GM23338 (cell line): ENCODE measurements at regions not wholly inside any gene's neighbourhood (a gene's known extent, or its start where the extent isn't known, plus 50 kb on each side); places are given as distances from the start of the nearest gene placed in this dataset.
"Not testable (repeated sequence)": the region's sequence is repeated elsewhere in the genome, so short reads cannot be mapped to it uniquely, and the experiment has no call there.

Experiments
- ATAC-seq: fragments of 200-7000 bp; cut with Tn5 transposase; 3 replicates; pipeline ENCODE4 v1.9.1; 2020
- DNase-seq: peaks from one replicate; pipeline ENCODE4 v3.0.0-alpha.2; 2015; ENCODE audit warnings: low spot score
- H2AFZ ChIP-seq: fragments of 200-600 bp; sonication (generic); 2 replicates; pipeline ENCODE4 v1.8.0; 2016; ENCODE audit warnings: antibody characterized with exemption, mild to moderate bottlenecking, moderate library complexity
- H3F3A ChIP-seq: fragments of 200-600 bp; sonication (generic); replicated peaks from 2 replicates; pipeline ENCODE4 v1.8.0; 2017; ENCODE audit warnings: antibody characterized with exemption, mixed run types, low read depth
- H3K27ac ChIP-seq: fragments of 200-600 bp; sonication (generic); 2 replicates; pipeline ENCODE4 v1.6.1; 2016; ENCODE audit warnings: low read depth
- H3K27me3 ChIP-seq: fragments of 200-600 bp; sonication (generic); 2 replicates; pipeline ENCODE4 v1.8.0; 2016; ENCODE audit warnings: mild to moderate bottlenecking, mixed run types, moderate library complexity; ENCODE audit not compliant: insufficient read depth
- H3K36me3 ChIP-seq: fragments of 200-600 bp; sonication (generic); 2 replicates; pipeline ENCODE4 v1.8.0; 2016; ENCODE audit warnings: mild to moderate bottlenecking; ENCODE audit not compliant: insufficient read depth
- H3K4me1 ChIP-seq: fragments of 200-600 bp; sonication (generic); 2 replicates; pipeline ENCODE4 v1.8.0; 2016; ENCODE audit warnings: mild to moderate bottlenecking, moderate library complexity; ENCODE audit not compliant: insufficient read depth
- H3K4me2 ChIP-seq: fragments of 200-600 bp; sonication (generic); 2 replicates; pipeline ENCODE4 v1.7.1; 2017; ENCODE audit warnings: mixed run types
- H3K4me3 ChIP-seq: fragments of 200-600 bp; sonication (generic); 2 replicates; pipeline ENCODE4 v1.6.1; 2016; ENCODE audit warnings: mixed run types
- H3K79me2 ChIP-seq: fragments of 200-600 bp; sonication (generic); replicated peaks from 2 replicates; pipeline ENCODE4 v1.8.0; 2017; ENCODE audit warnings: mild to moderate bottlenecking; ENCODE audit not compliant: insufficient read depth
- H3K9me2 ChIP-seq: fragments of 200-600 bp; sonication (generic); 2 replicates; pipeline ENCODE4 v1.8.0; 2017; ENCODE audit not compliant: insufficient read depth
- H4K20me1 ChIP-seq: fragments of 200-600 bp; sonication (generic); replicated peaks from 2 replicates; pipeline ENCODE4 v1.8.0; 2017; ENCODE audit warnings: mild to moderate bottlenecking; ENCODE audit not compliant: insufficient read depth
- H3K27ac Mint-ChIP-seq: 2 replicates; pipeline ENCODE4 v1.8.0; 2020; ENCODE audit warnings: inconsistent platforms, mild to moderate bottlenecking, moderate library complexity, mixed read lengths
- H3K27me3 Mint-ChIP-seq: 3 replicates; pipeline ENCODE4 v1.8.0; 2022; ENCODE audit warnings: low read depth, mild to moderate bottlenecking, moderate library complexity, mixed read lengths, inconsistent platforms; ENCODE audit not compliant: insufficient read depth, poor library complexity
- H3K36me3 Mint-ChIP-seq: 3 replicates; pipeline ENCODE4 v1.8.0; 2021; ENCODE audit warnings: low read depth, mild to moderate bottlenecking, inconsistent platforms, moderate library complexity, mixed read lengths
- H3K4me1 Mint-ChIP-seq: 3 replicates; pipeline ENCODE4 v1.8.0; 2020; ENCODE audit warnings: mild to moderate bottlenecking, inconsistent platforms, mixed read lengths
- H3K4me3 Mint-ChIP-seq: 3 replicates; pipeline ENCODE4 v1.8.0; 2021; ENCODE audit warnings: moderate library complexity, mild to moderate bottlenecking, inconsistent platforms, mixed read lengths
- H3K9me3 Mint-ChIP-seq: 3 replicates; pipeline ENCODE4 v1.8.0; 2020; ENCODE audit warnings: moderate library complexity, mild to moderate bottlenecking, inconsistent platforms, mixed read lengths
- CREB1 ChIP-seq: fragments of 250-450 bp; sonication (Bioruptor Pico); IDR thresholded peaks from 2 replicates; pipeline ENCODE4 v1.5.0; 2020; ENCODE audit warnings: low read depth, mild to moderate bottlenecking, moderate library complexity
- EZH2phosphoT487 ChIP-seq: fragments of 200-600 bp; sonication (generic); IDR thresholded peaks from one replicate; pipeline ENCODE4 v1.8.1; 2018; ENCODE audit warnings: antibody characterized with exemption; ENCODE audit not compliant: unreplicated experiment
- STAT1 ChIP-seq: IDR thresholded peaks from one replicate; pipeline ENCODE4 v1.6.1; 2016; ENCODE audit warnings: antibody characterized with exemption; ENCODE audit not compliant: unreplicated experiment
- ZNF114 ChIP-seq: fragments of 250-450 bp; sonication (Bioruptor Pico); IDR thresholded peaks from 2 replicates; pipeline ENCODE4 v1.5.0; 2020; ENCODE audit warnings: mild to moderate bottlenecking, moderate library complexity
- ZNF331 ChIP-seq: fragments of 250-450 bp; sonication (Bioruptor Pico); IDR thresholded peaks from 2 replicates; pipeline ENCODE4 v1.5.0; 2020; ENCODE audit warnings: low read depth, mild to moderate bottlenecking, moderate library complexity
- TF ChIP-seq, protein P1 (sequence below): IDR thresholded peaks from 2 replicates; pipeline ENCODE4 v1.6.1; 2016; ENCODE audit warnings: antibody characterized with exemption
- TF ChIP-seq, protein P2 (sequence below), 2 experiments: fragments of 200-600 bp in 1 of 2; sonication (generic) in 1 of 2; conservative IDR thresholded peaks; 2 replicates each; pipeline versions ENCODE4 v1.5.1 to v1.6.1; 2016 to 2017; ENCODE audit warnings: antibody characterized with exemption in 2 of 2, low read depth in 2 of 2, mild to moderate bottlenecking in 2 of 2, moderate library complexity in 1 of 2
- TF ChIP-seq, protein P3 (sequence below): IDR thresholded peaks from one replicate; pipeline ENCODE4 v1.6.1; 2018; ENCODE audit warnings: antibody characterized with exemption; ENCODE audit not compliant: unreplicated experiment

DNA sequence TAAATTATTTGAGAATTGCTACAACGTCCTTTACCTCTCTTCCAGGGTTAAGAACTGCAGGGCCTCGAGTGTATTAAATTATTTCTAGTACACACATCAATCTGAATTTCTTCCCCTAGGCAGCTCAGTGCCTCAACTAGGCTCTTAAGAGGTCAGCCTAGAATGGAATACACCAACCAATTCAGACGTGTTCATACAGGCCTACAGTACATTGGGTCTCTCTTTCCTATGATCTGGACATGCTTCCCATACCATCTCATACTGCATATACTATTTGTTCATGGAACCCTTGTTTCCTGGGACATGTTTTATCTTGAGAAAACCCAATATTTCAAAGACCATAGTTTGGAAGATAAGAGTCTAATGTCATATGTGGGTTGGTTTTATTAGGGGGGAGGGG, 434.1 kb upstream of the WWC1 start:
- Histone ChIP-seq H3K27ac (no peak overlapping the region), H2AFZ (no peak overlapping the region), H4K20me1 (no peaks in the 10 kb centered on the region), H3K79me2 (no peaks in the 10 kb centered on the region), H3F3A (no peaks in the 10 kb centered on the region), H3K27me3 (no peaks in the 10 kb centered on the region), H3K4me3 (no peak overlapping the region), H3K4me2 (no peak overlapping the region), H3K36me3 (no peaks in the 10 kb centered on the region), H3K9me2 (no peaks in the 10 kb centered on the region), H3K4me1 (no peaks in the 10 kb centered on the region)
- ATAC-seq, result no peak
- no peak for DNase-seq
- Mint-ChIP-seq H3K4me3 (no peak overlapping the region), H3K27ac (no peak overlapping the region), H3K9me3 (peaks cover 12% of the 10 kb centered on the region), H3K27me3 (no peaks in the 10 kb centered on the region), H3K36me3 (peaks cover 11% of the 10 kb centered on the region), H3K4me1 (no peaks in the 10 kb centered on the region; the same call in 2 of the 3 replicates)
- TF ChIP-seq ZNF114 (CRISPR knock-in tag) (no peak), EZH2phosphoT487 (no peak), CREB1 (CRISPR knock-in tag) (no peak), ZNF331 (CRISPR knock-in tag) (no peak), STAT1 (no peak)
- TF ChIP-seq, protein P1, sequence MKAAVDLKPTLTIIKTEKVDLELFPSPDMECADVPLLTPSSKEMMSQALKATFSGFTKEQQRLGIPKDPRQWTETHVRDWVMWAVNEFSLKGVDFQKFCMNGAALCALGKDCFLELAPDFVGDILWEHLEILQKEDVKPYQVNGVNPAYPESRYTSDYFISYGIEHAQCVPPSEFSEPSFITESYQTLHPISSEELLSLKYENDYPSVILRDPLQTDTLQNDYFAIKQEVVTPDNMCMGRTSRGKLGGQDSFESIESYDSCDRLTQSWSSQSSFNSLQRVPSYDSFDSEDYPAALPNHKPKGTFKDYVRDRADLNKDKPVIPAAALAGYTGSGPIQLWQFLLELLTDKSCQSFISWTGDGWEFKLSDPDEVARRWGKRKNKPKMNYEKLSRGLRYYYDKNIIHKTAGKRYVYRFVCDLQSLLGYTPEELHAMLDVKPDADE, result no peak
- TF ChIP-seq, protein P2, sequence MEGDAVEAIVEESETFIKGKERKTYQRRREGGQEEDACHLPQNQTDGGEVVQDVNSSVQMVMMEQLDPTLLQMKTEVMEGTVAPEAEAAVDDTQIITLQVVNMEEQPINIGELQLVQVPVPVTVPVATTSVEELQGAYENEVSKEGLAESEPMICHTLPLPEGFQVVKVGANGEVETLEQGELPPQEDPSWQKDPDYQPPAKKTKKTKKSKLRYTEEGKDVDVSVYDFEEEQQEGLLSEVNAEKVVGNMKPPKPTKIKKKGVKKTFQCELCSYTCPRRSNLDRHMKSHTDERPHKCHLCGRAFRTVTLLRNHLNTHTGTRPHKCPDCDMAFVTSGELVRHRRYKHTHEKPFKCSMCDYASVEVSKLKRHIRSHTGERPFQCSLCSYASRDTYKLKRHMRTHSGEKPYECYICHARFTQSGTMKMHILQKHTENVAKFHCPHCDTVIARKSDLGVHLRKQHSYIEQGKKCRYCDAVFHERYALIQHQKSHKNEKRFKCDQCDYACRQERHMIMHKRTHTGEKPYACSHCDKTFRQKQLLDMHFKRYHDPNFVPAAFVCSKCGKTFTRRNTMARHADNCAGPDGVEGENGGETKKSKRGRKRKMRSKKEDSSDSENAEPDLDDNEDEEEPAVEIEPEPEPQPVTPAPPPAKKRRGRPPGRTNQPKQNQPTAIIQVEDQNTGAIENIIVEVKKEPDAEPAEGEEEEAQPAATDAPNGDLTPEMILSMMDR (conservative IDR thresholded peaks at IDR 0.05; ENCODE audit: low read depth in 2 of 2), result no peak
- TF ChIP-seq, protein P3, sequence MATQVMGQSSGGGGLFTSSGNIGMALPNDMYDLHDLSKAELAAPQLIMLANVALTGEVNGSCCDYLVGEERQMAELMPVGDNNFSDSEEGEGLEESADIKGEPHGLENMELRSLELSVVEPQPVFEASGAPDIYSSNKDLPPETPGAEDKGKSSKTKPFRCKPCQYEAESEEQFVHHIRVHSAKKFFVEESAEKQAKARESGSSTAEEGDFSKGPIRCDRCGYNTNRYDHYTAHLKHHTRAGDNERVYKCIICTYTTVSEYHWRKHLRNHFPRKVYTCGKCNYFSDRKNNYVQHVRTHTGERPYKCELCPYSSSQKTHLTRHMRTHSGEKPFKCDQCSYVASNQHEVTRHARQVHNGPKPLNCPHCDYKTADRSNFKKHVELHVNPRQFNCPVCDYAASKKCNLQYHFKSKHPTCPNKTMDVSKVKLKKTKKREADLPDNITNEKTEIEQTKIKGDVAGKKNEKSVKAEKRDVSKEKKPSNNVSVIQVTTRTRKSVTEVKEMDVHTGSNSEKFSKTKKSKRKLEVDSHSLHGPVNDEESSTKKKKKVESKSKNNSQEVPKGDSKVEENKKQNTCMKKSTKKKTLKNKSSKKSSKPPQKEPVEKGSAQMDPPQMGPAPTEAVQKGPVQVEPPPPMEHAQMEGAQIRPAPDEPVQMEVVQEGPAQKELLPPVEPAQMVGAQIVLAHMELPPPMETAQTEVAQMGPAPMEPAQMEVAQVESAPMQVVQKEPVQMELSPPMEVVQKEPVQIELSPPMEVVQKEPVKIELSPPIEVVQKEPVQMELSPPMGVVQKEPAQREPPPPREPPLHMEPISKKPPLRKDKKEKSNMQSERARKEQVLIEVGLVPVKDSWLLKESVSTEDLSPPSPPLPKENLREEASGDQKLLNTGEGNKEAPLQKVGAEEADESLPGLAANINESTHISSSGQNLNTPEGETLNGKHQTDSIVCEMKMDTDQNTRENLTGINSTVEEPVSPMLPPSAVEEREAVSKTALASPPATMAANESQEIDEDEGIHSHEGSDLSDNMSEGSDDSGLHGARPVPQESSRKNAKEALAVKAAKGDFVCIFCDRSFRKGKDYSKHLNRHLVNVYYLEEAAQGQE, result no peak

GRCh38 chr5:167858186-167858855, 433.1 kb upstream of the WWC1 start:
- not testable (repeated sequence) for H3K27ac Mint-ChIP-seq, H3K4me2 ChIP-seq, H3K4me3 Mint-ChIP-seq, H3K36me3 ChIP-seq, H3K4me3 ChIP-seq, DNase-seq, H2AFZ ChIP-seq, H3K9me2 ChIP-seq, H3F3A ChIP-seq, H3K4me1 Mint-ChIP-seq, H3K27ac ChIP-seq, ATAC-seq, H4K20me1 ChIP-seq, H3K4me1 ChIP-seq, H3K27me3 ChIP-seq, H3K27me3 Mint-ChIP-seq, H3K79me2 ChIP-seq
- peaks cover 11% of the 10 kb centered on the region for H3K36me3 Mint-ChIP-seq
- H3K9me3 Mint-ChIP-seq, result peaks cover 12% of the 10 kb centered on the region
